Chondrocyte (in vitro differentiated cells): ENCODE measurements at regions not wholly inside any gene's neighbourhood (a gene's known extent, or its start where the extent isn't known, plus 50 kb on each side); places are given as distances from the start of the nearest gene placed in this dataset.

Experiments used
- DNase-seq: peaks from one replicate; pipeline ENCODE4 v3.0.0; 2021; ENCODE audit warnings: mixed read lengths, low spot score
- H3K27ac Mint-ChIP-seq: one replicate; pipeline ENCODE4 v1.8.0; 2021; ENCODE audit warnings: mild to moderate bottlenecking, moderate library complexity, mixed read lengths; ENCODE audit not compliant: unreplicated experiment
- H3K27me3 Mint-ChIP-seq: 2 replicates; pipeline ENCODE4 v1.8.0; 2021; ENCODE audit warnings: low read depth, mixed read lengths
- H3K36me3 Mint-ChIP-seq: 2 replicates; pipeline ENCODE4 v1.8.0; 2021; ENCODE audit warnings: low read depth, mixed read lengths
- H3K4me1 Mint-ChIP-seq: 2 replicates; pipeline ENCODE4 v1.8.0; 2021; ENCODE audit warnings: low read depth, mild to moderate bottlenecking, mixed read lengths
- H3K4me3 Mint-ChIP-seq: one replicate; pipeline ENCODE4 v1.8.0; 2021; ENCODE audit warnings: mild to moderate bottlenecking, moderate library complexity, mixed read lengths; ENCODE audit not compliant: unreplicated experiment
- H3K9me3 Mint-ChIP-seq: 2 replicates; pipeline ENCODE4 v1.8.0; 2021; ENCODE audit warnings: low read depth, mixed read lengths
- TF ChIP-seq, protein P1 (sequence below): fragments of 200-600 bp; sonication (generic); IDR thresholded peaks from 2 replicates; pipeline ENCODE4 v1.5.0; 2021; ENCODE audit warnings: antibody characterized with exemption, mild to moderate bottlenecking, moderate library complexity

DNA sequence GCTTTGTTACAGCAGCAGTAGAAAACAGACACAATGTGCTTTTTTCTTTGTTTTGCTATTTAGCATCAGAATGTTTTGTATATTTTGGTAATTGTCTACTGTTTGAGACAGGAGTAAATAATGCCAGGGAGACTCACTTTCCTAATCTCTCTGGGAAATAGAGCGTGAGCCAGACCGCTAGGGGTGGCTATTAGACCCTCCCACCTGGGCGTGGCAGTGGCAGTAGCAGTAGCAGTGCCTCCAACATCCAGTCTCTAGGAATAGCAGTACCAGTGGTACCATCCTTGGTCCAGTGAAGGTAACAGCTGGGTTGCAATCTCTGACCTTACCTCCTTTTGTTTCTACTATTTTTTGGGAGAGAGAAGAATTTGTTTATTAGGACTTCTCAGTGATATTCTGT lies 165.7 kb upstream of the MAGI2 start:
- H3K36me3 Mint-ChIP-seq = no peaks in the 10 kb centered on the region
- H3K27me3 Mint-ChIP-seq = no peaks in the 10 kb centered on the region
- peaks cover 2% of the 10 kb centered on the region for H3K9me3 Mint-ChIP-seq
- DNase-seq = no peak
- TF ChIP-seq, protein P1, sequence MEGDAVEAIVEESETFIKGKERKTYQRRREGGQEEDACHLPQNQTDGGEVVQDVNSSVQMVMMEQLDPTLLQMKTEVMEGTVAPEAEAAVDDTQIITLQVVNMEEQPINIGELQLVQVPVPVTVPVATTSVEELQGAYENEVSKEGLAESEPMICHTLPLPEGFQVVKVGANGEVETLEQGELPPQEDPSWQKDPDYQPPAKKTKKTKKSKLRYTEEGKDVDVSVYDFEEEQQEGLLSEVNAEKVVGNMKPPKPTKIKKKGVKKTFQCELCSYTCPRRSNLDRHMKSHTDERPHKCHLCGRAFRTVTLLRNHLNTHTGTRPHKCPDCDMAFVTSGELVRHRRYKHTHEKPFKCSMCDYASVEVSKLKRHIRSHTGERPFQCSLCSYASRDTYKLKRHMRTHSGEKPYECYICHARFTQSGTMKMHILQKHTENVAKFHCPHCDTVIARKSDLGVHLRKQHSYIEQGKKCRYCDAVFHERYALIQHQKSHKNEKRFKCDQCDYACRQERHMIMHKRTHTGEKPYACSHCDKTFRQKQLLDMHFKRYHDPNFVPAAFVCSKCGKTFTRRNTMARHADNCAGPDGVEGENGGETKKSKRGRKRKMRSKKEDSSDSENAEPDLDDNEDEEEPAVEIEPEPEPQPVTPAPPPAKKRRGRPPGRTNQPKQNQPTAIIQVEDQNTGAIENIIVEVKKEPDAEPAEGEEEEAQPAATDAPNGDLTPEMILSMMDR = no peak
- H3K4me1 Mint-ChIP-seq = no peaks in the 10 kb centered on the region
- no peak overlapping the region for H3K4me3 Mint-ChIP-seq
- no peak overlapping the region for H3K27ac Mint-ChIP-seq

GRCh38 chr7:79615871-79616640 lies 162.6 kb upstream of the MAGI2 start:
- Mint-ChIP-seq H3K4me1 (no peaks in the 10 kb centered on the region), H3K27ac (no peak overlapping the region), H3K27me3 (no peaks in the 10 kb centered on the region), H3K4me3 (no peak overlapping the region), H3K9me3 (peaks cover 2% of the 10 kb centered on the region), H3K36me3 (no peaks in the 10 kb centered on the region)
- DNase-seq = no peak
- TF ChIP-seq, protein P1 = no peak

GRCh38 chr7:79615466-79615865 lies 162.0 kb upstream of the MAGI2 start:
- Mint-ChIP-seq H3K9me3 (peaks cover 2% of the 10 kb centered on the region), H3K36me3 (no peaks in the 10 kb centered on the region), H3K27me3 (no peaks in the 10 kb centered on the region), H3K27ac (no peak overlapping the region), H3K4me1 (no peaks in the 10 kb centered on the region), H3K4me3 (no peak overlapping the region)
- TF ChIP-seq, protein P1 = no peak
- no peak for DNase-seq

- Mint-ChIP-seq H3K36me3 (no peaks in the 10 kb centered on the region), H3K27me3 (no peaks in the 10 kb centered on the region), H3K27ac (no peak overlapping the region), H3K4me1 (no peaks in the 10 kb centered on the region), H3K4me3 (no peak overlapping the region), H3K9me3 (peaks cover 2% of the 10 kb centered on the region)
- DNase-seq = no peak
- TF ChIP-seq, protein P1 = no peak
Observed at GRCh38 chr7:79612903-79613302, 159.4 kb upstream of the MAGI2 start.

DNA sequence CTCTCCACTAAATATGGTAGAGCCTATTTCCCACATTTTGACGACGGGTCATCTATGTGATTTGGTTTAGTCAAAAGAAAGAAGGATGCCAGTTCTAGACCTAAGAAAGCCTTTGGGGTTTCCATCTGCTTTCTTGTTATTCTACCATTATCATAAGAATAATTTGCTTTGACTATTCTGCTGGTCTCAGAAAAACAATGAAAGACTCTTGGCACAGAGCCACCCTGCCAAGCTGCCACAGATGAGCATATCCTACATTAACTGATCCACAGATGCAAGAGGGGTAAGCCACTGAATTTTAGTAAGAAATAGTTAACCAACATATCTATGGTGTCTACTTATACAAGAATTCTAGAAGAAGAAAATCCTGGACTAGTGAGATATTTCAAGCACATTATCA lies 158.6 kb upstream of the MAGI2 start:
- no peaks in the 10 kb centered on the region for H3K4me1 Mint-ChIP-seq
- no peak for DNase-seq
- TF ChIP-seq, protein P1 = no peak
- H3K27ac Mint-ChIP-seq = no peak overlapping the region
- peaks cover 2% of the 10 kb centered on the region for H3K9me3 Mint-ChIP-seq
- no peaks in the 10 kb centered on the region for H3K36me3 Mint-ChIP-seq
- no peak overlapping the region for H3K4me3 Mint-ChIP-seq
- H3K27me3 Mint-ChIP-seq = no peaks in the 10 kb centered on the region
